Activated T-helper 1 cell treated with anti-CD3 and anti-CD28 coated beads, Interleukin-12 subunit alpha, Interleukin-12 subunit beta, Interleukin-2, Interleukin-4 antibody, amounts not matched to agents 30 ng/mL and 10 ng/mL and 1 ng/mL, durations not matched to agents 14 hours and 24 hours and 36 hours (primary cell): ENCODE measurements at regions not wholly inside any gene's neighbourhood (a gene's known extent, or its start where the extent isn't known, plus 50 kb on each side); places are given as distances from the start of the nearest gene placed in this dataset.
"Not testable (repeated sequence)": the region's sequence is repeated elsewhere in the genome, so short reads cannot be mapped to it uniquely, and the experiment has no call there.

Experiments
- DNase-seq: peaks from one replicate; pipeline ENCODE4 v3.0.0; 2021; ENCODE audit warnings: low spot score
- H3K27ac Mint-ChIP-seq: one replicate; pipeline ENCODE4 v1.8.0; 2021; ENCODE audit warnings: mild to moderate bottlenecking, mixed read lengths
- H3K27me3 Mint-ChIP-seq: one replicate; pipeline ENCODE4 v1.8.0; 2022; ENCODE audit warnings: mild to moderate bottlenecking, moderate library complexity, mixed read lengths; ENCODE audit not compliant: insufficient read depth
- H3K36me3 Mint-ChIP-seq: one replicate; pipeline ENCODE4 v1.8.0; 2021; ENCODE audit warnings: low read depth, mixed read lengths
- H3K4me1 Mint-ChIP-seq: one replicate; pipeline ENCODE4 v1.8.0; 2021; ENCODE audit warnings: low read depth, mixed read lengths
- H3K4me3 Mint-ChIP-seq: one replicate; pipeline ENCODE4 v1.8.0; 2021; ENCODE audit warnings: mild to moderate bottlenecking, moderate library complexity, mixed read lengths
- H3K9me3 Mint-ChIP-seq: one replicate; pipeline ENCODE4 v1.8.0; 2021; ENCODE audit warnings: mixed read lengths
- intact Hi-C: fragments of 100-400 bp; cut with micrococcal nuclease; formaldehyde crosslinking; loops from one replicate; pipeline ENCODE4 v1.15.1; 2024

DNA sequence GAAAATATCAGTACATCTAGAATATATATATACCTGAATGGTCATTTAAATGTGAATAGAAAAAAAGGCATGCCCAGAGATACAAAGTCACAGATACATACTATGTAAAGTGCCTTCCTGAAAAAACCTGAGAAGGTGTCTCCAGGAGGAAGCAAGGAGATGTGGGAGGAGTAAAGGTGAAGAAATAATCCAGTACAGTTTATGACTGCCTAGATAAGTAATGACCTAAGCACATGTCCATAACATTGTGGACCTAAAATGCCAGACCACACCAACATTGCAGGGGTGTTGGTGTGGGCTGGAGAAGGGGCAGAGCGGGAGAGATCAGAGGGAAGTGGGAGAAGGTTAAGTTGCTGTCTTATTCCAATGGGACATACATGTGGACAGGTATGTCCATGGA lies 226.9 kb downstream of the ZNF621 start:
- intact Hi-C loops = no loop called here
- no peak overlapping the region for H3K27ac Mint-ChIP-seq
- H3K9me3 Mint-ChIP-seq = no peaks in the 10 kb centered on the region
- no peak overlapping the region for H3K4me3 Mint-ChIP-seq
- no peak for DNase-seq
- no peaks in the 10 kb centered on the region for H3K36me3 Mint-ChIP-seq
- H3K27me3 Mint-ChIP-seq = no peaks in the 10 kb centered on the region
- H3K4me1 Mint-ChIP-seq = no peaks in the 10 kb centered on the region

DNA sequence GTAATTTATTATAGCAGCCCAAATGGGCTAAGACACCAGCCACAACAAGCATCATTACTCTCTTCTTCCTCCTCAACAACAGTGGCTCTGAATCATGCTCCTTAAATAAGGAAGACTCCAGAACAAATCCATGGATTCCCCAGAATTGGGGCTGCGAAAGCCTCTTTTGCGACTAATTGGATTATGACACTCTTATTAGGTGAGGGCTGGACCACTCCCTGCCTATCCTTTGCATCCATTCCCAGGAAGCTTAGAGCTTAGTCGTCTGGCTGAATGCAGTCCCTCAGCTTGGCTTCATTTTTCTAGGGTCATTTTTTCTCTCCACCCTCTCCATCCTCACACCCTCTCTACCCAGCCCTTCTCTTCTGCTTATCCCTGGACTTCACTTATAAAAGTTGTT lies 227.7 kb downstream of the ZNF621 start:
- H3K27me3 Mint-ChIP-seq = no peaks in the 10 kb centered on the region
- no peak for DNase-seq
- H3K36me3 Mint-ChIP-seq = no peaks in the 10 kb centered on the region
- intact Hi-C loops = no loop called here
- no peaks in the 10 kb centered on the region for H3K9me3 Mint-ChIP-seq
- H3K27ac Mint-ChIP-seq = no peak overlapping the region
- H3K4me3 Mint-ChIP-seq = no peak overlapping the region
- no peaks in the 10 kb centered on the region for H3K4me1 Mint-ChIP-seq

DNA sequence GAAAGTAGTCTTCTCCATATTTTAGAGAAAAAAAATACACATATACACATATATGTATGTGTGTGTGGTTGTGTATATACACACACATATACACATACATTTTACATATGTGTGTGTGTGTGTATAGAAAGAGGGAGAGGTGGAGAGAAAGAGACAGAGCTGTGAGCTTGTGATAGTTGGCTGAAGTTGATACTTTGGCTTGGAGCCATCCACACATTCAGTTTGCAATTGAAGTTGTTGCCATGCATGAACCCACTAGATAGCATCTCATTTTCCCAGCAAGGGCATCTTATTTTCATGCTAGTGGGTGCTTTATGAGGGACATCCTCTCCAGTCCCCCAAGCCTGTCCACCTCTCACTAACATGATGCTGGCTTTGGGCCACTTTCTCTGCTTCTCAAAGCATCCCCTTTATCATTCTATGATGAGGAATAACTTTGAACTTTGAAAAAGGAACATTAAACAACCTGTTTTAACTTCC lies 228.6 kb downstream of the ZNF621 start:
- H3K4me1 Mint-ChIP-seq = no peaks in the 10 kb centered on the region

DNA sequence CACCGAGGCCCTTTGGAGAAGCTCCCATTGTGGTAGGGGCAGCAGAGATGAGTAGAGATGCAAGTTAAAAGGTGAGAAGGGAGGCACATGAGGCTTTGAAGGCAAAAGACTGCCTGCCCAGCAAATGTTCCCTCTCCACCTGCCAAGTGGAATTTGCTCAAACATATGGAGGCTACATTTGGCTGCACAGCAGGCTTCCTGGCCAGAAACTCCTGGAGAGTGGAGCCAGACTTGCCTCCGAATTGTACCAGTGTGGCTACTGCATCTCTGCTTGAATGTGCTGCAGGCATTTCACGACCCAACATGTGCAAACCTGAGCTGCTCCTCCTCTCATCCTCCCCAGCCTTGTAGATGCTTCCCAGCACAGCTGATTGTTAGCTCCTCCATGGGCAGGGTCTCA lies 229.2 kb downstream of the ZNF621 start:
- intact Hi-C loops = no loop called here
- no peak for DNase-seq
- Mint-ChIP-seq H3K27ac (no peak overlapping the region), H3K9me3 (no peaks in the 10 kb centered on the region), H3K27me3 (peaks cover 1% of the 10 kb centered on the region), H3K4me3 (no peak overlapping the region), H3K36me3 (no peaks in the 10 kb centered on the region), H3K4me1 (no peaks in the 10 kb centered on the region)

More for the DNA sequence above, 228.6 kb downstream of the ZNF621 start:
- no peak for DNase-seq
- Mint-ChIP-seq H3K36me3 (no peaks in the 10 kb centered on the region), H3K27me3 (peaks cover 1% of the 10 kb centered on the region), H3K9me3 (no peaks in the 10 kb centered on the region), H3K27ac (no peak overlapping the region), H3K4me3 (no peak overlapping the region)
- intact Hi-C loops = no loop called here

DNA sequence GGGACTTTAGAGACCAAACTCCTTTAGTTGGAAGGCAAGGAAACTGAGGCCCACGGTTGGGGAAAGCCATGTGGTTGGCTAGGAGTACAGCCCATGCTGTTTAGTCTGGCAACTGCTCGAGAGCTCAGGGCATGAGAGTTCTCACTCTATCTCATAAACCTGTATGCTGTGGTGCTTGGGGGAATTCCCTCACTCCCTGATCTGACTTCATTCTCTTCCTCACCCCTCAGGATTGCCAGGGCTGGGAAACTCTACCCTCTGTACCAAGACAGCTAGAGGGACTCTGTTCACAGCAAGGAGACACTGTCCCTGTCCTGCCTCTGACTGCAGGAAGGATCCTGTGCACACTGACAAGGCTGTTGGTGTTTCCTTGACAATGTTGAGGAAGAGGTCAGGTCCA lies 230.2 kb downstream of the ZNF621 start:
- H3K4me3 Mint-ChIP-seq = no peak overlapping the region
- no peak for DNase-seq
- intact Hi-C loops = no loop called here
- H3K27ac Mint-ChIP-seq = no peak overlapping the region
- H3K4me1 Mint-ChIP-seq = no peaks in the 10 kb centered on the region
- no peaks in the 10 kb centered on the region for H3K36me3 Mint-ChIP-seq
- H3K27me3 Mint-ChIP-seq = peaks cover 1% of the 10 kb centered on the region
- H3K9me3 Mint-ChIP-seq = no peaks in the 10 kb centered on the region

- DNase-seq = no peak
- no peak overlapping the region for H3K4me3 Mint-ChIP-seq
- intact Hi-C loops = no loop called here
- H3K27ac Mint-ChIP-seq = no peak overlapping the region
- H3K9me3 Mint-ChIP-seq = no peaks in the 10 kb centered on the region
- H3K4me1 Mint-ChIP-seq = no peaks in the 10 kb centered on the region
- peaks cover 1% of the 10 kb centered on the region for H3K27me3 Mint-ChIP-seq
- no peaks in the 10 kb centered on the region for H3K36me3 Mint-ChIP-seq
Observed at GRCh38 chr3:40756500-40756899, 231.7 kb downstream of the ZNF621 start.

DNA sequence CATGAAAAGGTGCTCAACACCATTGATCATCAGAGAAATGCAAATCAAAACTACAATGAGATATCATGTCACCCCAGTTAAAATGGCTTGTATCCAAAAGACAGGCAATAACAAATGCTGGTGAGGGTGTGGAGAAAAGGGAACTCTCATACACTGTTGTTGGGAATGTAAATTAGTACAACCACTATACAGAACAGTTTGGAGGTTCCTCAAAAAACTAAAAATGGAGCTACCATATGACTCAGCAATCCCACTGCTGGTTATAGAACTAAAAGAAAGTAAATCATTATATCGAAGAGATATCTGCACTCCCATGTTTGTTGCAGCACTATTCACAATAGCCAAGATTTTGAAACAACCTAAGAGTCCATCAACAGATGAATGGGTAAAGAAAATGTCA lies 238.0 kb downstream of the ZNF621 start:
- H3K4me3 Mint-ChIP-seq, DNase-seq, H3K27me3 Mint-ChIP-seq, H3K9me3 Mint-ChIP-seq, intact Hi-C loops, H3K27ac Mint-ChIP-seq, H3K36me3 Mint-ChIP-seq, H3K4me1 Mint-ChIP-seq: not testable (repeated sequence)

DNA sequence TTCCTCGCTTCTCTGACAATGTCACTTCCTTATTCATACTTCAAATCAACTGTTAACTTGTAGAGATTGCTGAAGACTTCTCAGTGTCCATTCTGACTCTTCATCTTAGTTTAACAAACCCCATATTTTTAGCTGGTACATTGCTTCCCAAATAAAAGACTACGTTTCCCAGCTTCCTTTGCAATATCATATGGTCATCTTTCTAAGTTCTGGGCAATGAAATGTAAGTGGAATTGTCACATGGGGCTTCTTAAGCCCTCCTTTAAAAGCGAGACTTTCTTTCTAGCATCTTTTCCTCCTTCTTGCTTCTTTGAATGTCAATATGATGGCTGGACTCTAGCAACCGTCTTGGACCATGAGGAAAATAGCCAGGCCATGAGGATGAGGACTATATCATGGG lies 239.0 kb downstream of the ZNF621 start:
- Mint-ChIP-seq H3K27me3 (peaks cover 5% of the 10 kb centered on the region), H3K4me1 (no peaks in the 10 kb centered on the region), H3K9me3 (no peaks in the 10 kb centered on the region), H3K27ac (no peak overlapping the region), H3K4me3 (no peak overlapping the region), H3K36me3 (no peaks in the 10 kb centered on the region)
- DNase-seq = no peak
- intact Hi-C loops = no loop called here

- H3K9me3 Mint-ChIP-seq = no peaks in the 10 kb centered on the region
Observed at GRCh38 chr3:40764747-40765146, 240.0 kb downstream of the ZNF621 start.

DNA sequence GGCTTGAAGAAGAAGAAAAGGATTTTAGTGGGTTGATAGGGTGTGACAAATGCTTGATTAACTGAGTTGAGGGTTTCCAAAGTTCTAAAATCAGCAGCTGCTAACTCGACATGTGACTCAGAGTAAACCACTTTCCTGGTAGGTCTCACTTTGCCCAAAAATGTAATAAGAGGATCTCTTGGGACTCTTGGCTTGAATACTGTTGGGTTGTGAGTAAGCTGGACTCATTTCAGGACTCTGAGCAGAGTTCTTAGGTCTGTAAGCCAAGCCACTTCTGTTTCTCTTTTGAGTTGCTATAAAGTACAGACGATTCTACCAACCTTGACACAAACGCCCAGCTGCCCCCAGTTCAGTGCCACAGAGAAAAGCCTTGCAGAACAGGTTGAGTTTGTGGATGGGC lies 241.1 kb downstream of the ZNF621 start:
- DNase-seq = no peak
- intact Hi-C loops = no loop called here
- H3K27ac Mint-ChIP-seq = no peak overlapping the region
- peaks cover 4% of the 10 kb centered on the region for H3K4me1 Mint-ChIP-seq
- peaks cover 5% of the 10 kb centered on the region for H3K27me3 Mint-ChIP-seq
- H3K9me3 Mint-ChIP-seq = no peaks in the 10 kb centered on the region
- H3K36me3 Mint-ChIP-seq = no peaks in the 10 kb centered on the region
- no peak overlapping the region for H3K4me3 Mint-ChIP-seq

More at GRCh38 chr3:40764747-40765146, 240.0 kb downstream of the ZNF621 start:
- H3K27me3 Mint-ChIP-seq = peaks cover 5% of the 10 kb centered on the region
- H3K4me3 Mint-ChIP-seq = no peak overlapping the region
- no peaks in the 10 kb centered on the region for H3K36me3 Mint-ChIP-seq
- no peak for DNase-seq
- no peak overlapping the region for H3K27ac Mint-ChIP-seq
- H3K4me1 Mint-ChIP-seq = no peaks in the 10 kb centered on the region
- intact Hi-C loops = no loop called here

- H3K36me3 Mint-ChIP-seq = no peaks in the 10 kb centered on the region
- intact Hi-C loops = no loop called here
- H3K27ac Mint-ChIP-seq = no peak overlapping the region
- no peaks in the 10 kb centered on the region for H3K9me3 Mint-ChIP-seq
- H3K4me3 Mint-ChIP-seq = no peak overlapping the region
- no peak for DNase-seq
- peaks cover 4% of the 10 kb centered on the region for H3K4me1 Mint-ChIP-seq
- H3K27me3 Mint-ChIP-seq = peaks cover 5% of the 10 kb centered on the region
Observed at GRCh38 chr3:40766396-40766795, 241.6 kb downstream of the ZNF621 start.

GRCh38 chr3:40768046-40768445 lies 243.3 kb downstream of the ZNF621 start:
- Mint-ChIP-seq H3K27ac (no peak overlapping the region), H3K27me3 (peaks cover 5% of the 10 kb centered on the region), H3K9me3 (no peaks in the 10 kb centered on the region), H3K4me1 (peaks cover 4% of the 10 kb centered on the region), H3K4me3 (no peak overlapping the region), H3K36me3 (no peaks in the 10 kb centered on the region)
- intact Hi-C loops = no loop called here
- DNase-seq = no peak

GRCh38 chr3:40768536-40768935 lies 243.8 kb downstream of the ZNF621 start:
- Mint-ChIP-seq H3K36me3 (no peaks in the 10 kb centered on the region), H3K27me3 (peaks cover 5% of the 10 kb centered on the region), H3K4me1 (peaks cover 4% of the 10 kb centered on the region), H3K9me3 (no peaks in the 10 kb centered on the region), H3K4me3 (no peak overlapping the region), H3K27ac (no peak overlapping the region)
- intact Hi-C loops = no loop called here
- DNase-seq = no peak

- Mint-ChIP-seq H3K4me1 (peaks cover 4% of the 10 kb centered on the region), H3K36me3 (no peaks in the 10 kb centered on the region), H3K4me3 (no peak overlapping the region), H3K27me3 (peaks cover 5% of the 10 kb centered on the region), H3K27ac (no peak overlapping the region), H3K9me3 (no peaks in the 10 kb centered on the region)
- intact Hi-C loops = no loop called here
- no peak for DNase-seq
Observed at GRCh38 chr3:40770061-40770460, 245.3 kb downstream of the ZNF621 start.
